Osteoblast (primary cell): ENCODE measurements at regions not wholly inside any gene's neighbourhood (a gene's known extent, or its start where the extent isn't known, plus 50 kb on each side); places are given as distances from the start of the nearest gene placed in this dataset.

Experiments used
- DNase-seq: peaks from one replicate; pipeline ENCODE4 v3.0.0; 2011; ENCODE audit warnings: low spot score, mixed read lengths; ENCODE audit not compliant: insufficient read length; ENCODE audit errors: missing footprints
- H2AFZ ChIP-seq: 2 replicates; pipeline ENCODE4 v1.6.0; 2011; ENCODE audit warnings: mild to moderate bottlenecking, low read length
- H3K27ac ChIP-seq: 2 replicates; pipeline ENCODE4 v1.5.1; 2011; ENCODE audit warnings: mild to moderate bottlenecking, low read depth, low read length, moderate library complexity
- H3K27me3 ChIP-seq: 2 replicates; pipeline ENCODE4 v1.6.0; 2012; ENCODE audit warnings: mild to moderate bottlenecking, control low read depth, inconsistent platforms, low read length, moderate library complexity; ENCODE audit not compliant: insufficient read depth
- H3K36me3 ChIP-seq: 2 replicates; pipeline ENCODE4 v1.5.1; 2011; ENCODE audit warnings: mild to moderate bottlenecking, low read length, control low read depth, moderate library complexity; ENCODE audit not compliant: insufficient read depth
- H3K4me1 ChIP-seq: 2 replicates; pipeline ENCODE4 v1.5.1; 2011; ENCODE audit warnings: mild to moderate bottlenecking, low read length, control low read depth, moderate library complexity; ENCODE audit not compliant: insufficient read depth
- H3K4me2 ChIP-seq: 2 replicates; pipeline ENCODE4 v1.6.0; 2011; ENCODE audit warnings: mild to moderate bottlenecking, low read length; ENCODE audit not compliant: insufficient read depth
- H3K4me3 ChIP-seq: fragments of 200-600 bp; sonication (generic); 3 replicates; pipeline ENCODE4 v1.5.1; 2012; ENCODE audit warnings: mild to moderate bottlenecking, low read length, inconsistent platforms; ENCODE audit not compliant: insufficient read depth
- H3K79me2 ChIP-seq: 2 replicates; pipeline ENCODE4 v1.6.0; 2012; ENCODE audit warnings: mild to moderate bottlenecking, low read length, control low read depth, inconsistent platforms; ENCODE audit not compliant: insufficient read depth
- H3K9me3 ChIP-seq: 2 replicates; pipeline ENCODE4 v1.5.1; 2011; ENCODE audit warnings: low read depth, low read length, control low read depth
- H4K20me1 ChIP-seq: 2 replicates; pipeline ENCODE4 v1.6.0; 2012; ENCODE audit warnings: mild to moderate bottlenecking, low read length, control low read depth; ENCODE audit not compliant: insufficient read depth
- CTCF ChIP-seq: IDR thresholded peaks from 2 replicates; pipeline ENCODE4 v1.5.1; 2011; ENCODE audit warnings: mild to moderate bottlenecking, low read depth, low read length, moderate library complexity; ENCODE audit errors: extremely low read depth

- no peak for TF ChIP-seq CTCF
- no peaks in the 10 kb centered on the region for H3K9me3 ChIP-seq
Observed at GRCh38 chr5:155969537-155969936, 357.4 kb upstream of the SGCD start.

GRCh38 chr5:155974369-155974768 is 352.6 kb upstream of the SGCD start:
- no peak overlapping the region for H3K4me2 ChIP-seq
- H3K9me3 ChIP-seq, result no peaks in the 10 kb centered on the region
- no peak overlapping the region for H3K4me3 ChIP-seq
- H3K27me3 ChIP-seq, result no peaks in the 10 kb centered on the region
- no peak overlapping the region for H3K27ac ChIP-seq
- TF ChIP-seq CTCF, result no peak
- peaks cover 3% of the 10 kb centered on the region for H3K4me1 ChIP-seq
- no peaks in the 10 kb centered on the region for H3K79me2 ChIP-seq
- no peaks in the 10 kb centered on the region for H3K36me3 ChIP-seq
- H2AFZ ChIP-seq, result no peak overlapping the region
- no peaks in the 10 kb centered on the region for H4K20me1 ChIP-seq
- no peak for DNase-seq

More at GRCh38 chr5:155969537-155969936, 357.4 kb upstream of the SGCD start:
- H3K79me2 ChIP-seq, result no peaks in the 10 kb centered on the region
- no peaks in the 10 kb centered on the region for H4K20me1 ChIP-seq
- H3K36me3 ChIP-seq, result no peaks in the 10 kb centered on the region
- H3K27me3 ChIP-seq, result no peaks in the 10 kb centered on the region
- no peak for DNase-seq
- no peak overlapping the region for H3K4me2 ChIP-seq
- no peak overlapping the region for H3K27ac ChIP-seq
- H3K4me1 ChIP-seq, result no peaks in the 10 kb centered on the region
- no peak overlapping the region for H3K4me3 ChIP-seq
- no peak overlapping the region for H2AFZ ChIP-seq

- Histone ChIP-seq H4K20me1 (no peaks in the 10 kb centered on the region), H3K79me2 (no peaks in the 10 kb centered on the region), H3K27ac (no peak overlapping the region), H3K27me3 (no peaks in the 10 kb centered on the region), H3K36me3 (no peaks in the 10 kb centered on the region), H3K4me3 (no peak overlapping the region), H2AFZ (no peak overlapping the region), H3K4me2 (no peak overlapping the region), H3K9me3 (no peaks in the 10 kb centered on the region), H3K4me1 (peaks cover 6% of the 10 kb centered on the region)
- no peak for DNase-seq
- TF ChIP-seq CTCF, result no peak
Observed at GRCh38 chr5:155978850-155979249, 348.1 kb upstream of the SGCD start.

DNA sequence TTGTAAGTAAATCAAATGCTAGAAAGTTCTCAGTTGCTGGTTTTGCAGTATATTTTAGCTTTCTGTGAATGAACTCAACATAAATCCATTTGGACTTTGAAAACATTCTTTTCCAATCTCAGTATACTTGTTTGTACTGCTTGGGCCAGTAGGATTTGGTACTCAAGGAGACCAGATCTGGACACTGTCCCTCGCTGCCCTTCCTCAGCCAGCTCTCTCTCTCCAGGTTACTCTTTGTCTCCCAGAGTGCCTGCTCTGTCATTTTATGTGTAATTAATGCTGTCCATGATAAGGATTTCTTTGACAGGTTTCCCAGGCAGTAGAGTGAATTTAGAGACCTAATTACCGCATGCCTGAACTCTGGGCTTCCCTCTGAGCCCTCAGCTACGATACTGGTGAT is 344.6 kb upstream of the SGCD start:
- Histone ChIP-seq H3K4me3 (no peak overlapping the region), H2AFZ (peak overlapping the region; percentile 56), H3K79me2 (no peaks in the 10 kb centered on the region), H4K20me1 (no peaks in the 10 kb centered on the region), H3K36me3 (no peaks in the 10 kb centered on the region), H3K27ac (no peak overlapping the region), H3K4me1 (peaks cover 6% of the 10 kb centered on the region), H3K27me3 (no peaks in the 10 kb centered on the region), H3K4me2 (peak overlapping the region; percentile 29), H3K9me3 (no peaks in the 10 kb centered on the region)
- no peak for TF ChIP-seq CTCF
- DNase-seq, result no peak
